Liver (tissue), 8 donors: ENCODE measurements at regions not wholly inside any gene's neighbourhood (a gene's known extent, or its start where the extent isn't known, plus 50 kb on each side); places are given as distances from the start of the nearest gene placed in this dataset.

ENCODE experiments used
- DNase-seq: peaks from one replicate; pipeline ENCODE4 v3.0.0-alpha.2; 2017; ENCODE audit warnings: low spot score
- H3K27ac ChIP-seq, 2 donors: one replicate each; pipeline ENCODE4 v1.7.0; 2013; ENCODE audit warnings: inconsistent platforms in 2 of 2, low read length in 2 of 2, control low read depth in 1 of 2, low read depth in 1 of 2, mild to moderate bottlenecking in 1 of 2
- H3K27me3 ChIP-seq, 4 donors: one replicate each; pipeline versions ENCODE4 v1.6.1 to v1.7.0; 2013; ENCODE audit warnings: low read length in 3 of 4, inconsistent platforms in 1 of 4, mild to moderate bottlenecking in 1 of 4, moderate library complexity in 1 of 4; ENCODE audit not compliant: control insufficient read depth in 4 of 4, insufficient read depth in 4 of 4
- H3K36me3 ChIP-seq, 4 donors: one replicate each; pipeline versions ENCODE4 v1.6.1 to v1.7.0; 2013; ENCODE audit warnings: low read length in 3 of 4, mild to moderate bottlenecking in 3 of 4, low read depth in 1 of 4, moderate library complexity in 1 of 4; ENCODE audit not compliant: control insufficient read depth in 4 of 4, insufficient read depth in 3 of 4
- H3K4me1 ChIP-seq, 4 donors: one replicate each; pipeline versions ENCODE4 v1.6.1 to v1.7.0; 2013; ENCODE audit warnings: low read length in 3 of 4, mild to moderate bottlenecking in 3 of 4, moderate library complexity in 1 of 4; ENCODE audit not compliant: control insufficient read depth in 4 of 4, insufficient read depth in 4 of 4
- H3K4me3 ChIP-seq, 3 donors: one replicate each; pipeline versions ENCODE4 v1.6.1 to v1.7.0; 2013; ENCODE audit warnings: low read length in 3 of 3, control low read depth in 1 of 3, low read depth in 1 of 3, mild to moderate bottlenecking in 1 of 3
- H3K9ac ChIP-seq, 2 donors: one replicate each; pipeline ENCODE4 v1.7.0; 2013; ENCODE audit warnings: low read length in 2 of 2, mild to moderate bottlenecking in 2 of 2, moderate library complexity in 2 of 2, control low read depth in 1 of 2, low read depth in 1 of 2
- H3K9me3 ChIP-seq, 4 donors: one replicate each; pipeline versions ENCODE4 v1.6.1 to v1.7.0; 2013; ENCODE audit warnings: low read length in 3 of 4; ENCODE audit not compliant: control insufficient read depth in 4 of 4
- ATF3 ChIP-seq: IDR thresholded peaks from 2 replicates; pipeline ENCODE4 v1.6.1; 2016; ENCODE audit warnings: antibody characterized with exemption
- CTCF ChIP-seq: fragments of 150-350 bp; IDR thresholded peaks from 2 replicates; pipeline ENCODE4 v1.5.1; 2017; ENCODE audit warnings: improper control_type of control experiment, low read depth, low read length; ENCODE audit not compliant: missing input control
- EGR1 ChIP-seq, 2 donors: IDR thresholded peaks; 2 replicates each; pipeline ENCODE4 v1.6.1; 2016 to 2018; ENCODE audit warnings: antibody characterized with exemption in 2 of 2, low read depth in 2 of 2
- FOXA2 ChIP-seq: IDR thresholded peaks from 2 replicates; pipeline ENCODE4 v1.6.1; 2016; ENCODE audit warnings: antibody characterized with exemption
- HNF4A ChIP-seq, 2 donors: conservative IDR thresholded peaks; 2 replicates each; pipeline ENCODE4 v1.6.1; 2016; ENCODE audit warnings: antibody characterized with exemption in 2 of 2, mild to moderate bottlenecking in 2 of 2
- JUND ChIP-seq, 2 donors: IDR thresholded peaks; 2 replicates each; pipeline ENCODE4 v1.6.1; 2016; ENCODE audit warnings: antibody characterized with exemption in 2 of 2
- NR2F2 ChIP-seq: IDR thresholded peaks from 2 replicates; pipeline ENCODE4 v1.6.1; 2016; ENCODE audit warnings: antibody characterized with exemption
- RAD21 ChIP-seq, 2 donors: IDR thresholded peaks; 2 replicates each; pipeline ENCODE4 v1.6.1; 2016; ENCODE audit warnings: antibody characterized with exemption in 2 of 2, mild to moderate bottlenecking in 2 of 2
- REST ChIP-seq: IDR thresholded peaks from 2 replicates; pipeline ENCODE4 v1.6.1; 2016; ENCODE audit warnings: antibody characterized with exemption, mild to moderate bottlenecking
- RXRA ChIP-seq, 2 donors: IDR thresholded peaks; 2 replicates each; pipeline ENCODE4 v1.6.1; 2017 to 2018; ENCODE audit warnings: antibody characterized with exemption in 2 of 2, mild to moderate bottlenecking in 1 of 2
- SP1 ChIP-seq: IDR thresholded peaks from 2 replicates; pipeline ENCODE4 v1.6.1; 2018; ENCODE audit warnings: antibody characterized with exemption, mild to moderate bottlenecking
- TAF1 ChIP-seq: conservative IDR thresholded peaks from 2 replicates; pipeline ENCODE4 v1.6.1; 2016; ENCODE audit warnings: antibody characterized with exemption, mild to moderate bottlenecking
- ZBTB33 ChIP-seq: IDR thresholded peaks from 2 replicates; pipeline ENCODE4 v1.6.1; 2016; ENCODE audit warnings: antibody characterized with exemption
- WGBS: extraction: QIAGEN DNeasy Blood & Tissue Kit; methylation state at CpG from one replicate; pipeline ENCODE4 v1.1.7; 2013; 5-methylcytosine and 5-hydroxymethylcytosine counted together
- donor health status: healthy.
- donor health status: healthy.
- donor health status: healthy.
- donor health status: healthy.
- donor health status: healthy.

- H3K4me3 ChIP-seq: no peak overlapping the region
- H3K27ac ChIP-seq: no peak overlapping the region
- H3K4me1 ChIP-seq: no peaks in the 10 kb centered on the region
- H3K27me3 ChIP-seq: no peaks in the 10 kb centered on the region
- H3K9me3 ChIP-seq: no peaks in the 10 kb centered on the region
- no peak overlapping the region for H3K9ac ChIP-seq
- TF ChIP-seq RAD21 (IDR thresholded peaks at IDR 0.05) (peak; percentile 84 to 85), EGR1 (IDR thresholded peaks at IDR 0.05; ENCODE audit: low read depth in 2 of 2) (no peak), CTCF (peak; percentile 61)
- DNase-seq: no peak
- no peaks in the 10 kb centered on the region for H3K36me3 ChIP-seq
- WGBS: 68% methylated on average over 22 of the region's 22 CpGs
These were observed 229.8 kb downstream of the SOD2 start for GRCh38 chr6:159463119-159463829.

- Histone ChIP-seq H3K9ac (no peak overlapping the region), H3K4me1 (no peaks in the 10 kb centered on the region), H3K9me3 (no peaks in the 10 kb centered on the region), H3K27me3 (no peaks in the 10 kb centered on the region), H3K4me3 (no peak overlapping the region), H3K36me3 (no peaks in the 10 kb centered on the region), H3K27ac (no peak overlapping the region)
- TF ChIP-seq ATF3: no peak
- TF ChIP-seq RAD21 (IDR thresholded peaks at IDR 0.05): no peak
- no peak for TF ChIP-seq JUND (IDR thresholded peaks at IDR 0.05)
- no peak for DNase-seq
- WGBS: 85% methylated on average over 7 of the region's 7 CpGs
These were observed 230.6 kb downstream of the SOD2 start for GRCh38 chr6:159462431-159462830.

- Histone ChIP-seq H3K9me3 (no peaks in the 10 kb centered on the region), H3K4me3 (no peak overlapping the region), H3K36me3 (no peaks in the 10 kb centered on the region), H3K27me3 (no peaks in the 10 kb centered on the region), H3K27ac (no peak overlapping the region), H3K4me1 (no peaks in the 10 kb centered on the region), H3K9ac (no peak overlapping the region)
- DNase-seq: no peak
- no peak for TF ChIP-seq TAF1
- TF ChIP-seq ZBTB33: no peak
- TF ChIP-seq SP1: no peak
- 93% methylated on average over 1 of the region's 1 CpG for WGBS
These were observed 231.0 kb downstream of the SOD2 start for GRCh38 chr6:159461998-159462397.

GRCh38 chr6:159461266-159461665 lies 231.8 kb downstream of the SOD2 start:
- H3K36me3 ChIP-seq: no peaks in the 10 kb centered on the region
- 84% methylated on average over 5 of the region's 5 CpGs for WGBS
- H3K9ac ChIP-seq: no peak overlapping the region
- no peaks in the 10 kb centered on the region for H3K4me1 ChIP-seq
- H3K4me3 ChIP-seq: no peak overlapping the region
- H3K9me3 ChIP-seq: no peaks in the 10 kb centered on the region
- H3K27me3 ChIP-seq: no peaks in the 10 kb centered on the region
- H3K27ac ChIP-seq: no peak overlapping the region
- no peak for DNase-seq
- no peak for TF ChIP-seq ZBTB33
- TF ChIP-seq RXRA (IDR thresholded peaks at IDR 0.05): no peak
- no peak for TF ChIP-seq JUND (IDR thresholded peaks at IDR 0.05)
- TF ChIP-seq NR2F2: no peak
- TF ChIP-seq REST: no peak
- TF ChIP-seq TAF1: no peak
- TF ChIP-seq RAD21 (IDR thresholded peaks at IDR 0.05): no peak
- no peak for TF ChIP-seq FOXA2
- no peak for TF ChIP-seq HNF4A (conservative IDR thresholded peaks at IDR 0.05)
- TF ChIP-seq EGR1 (IDR thresholded peaks at IDR 0.05; ENCODE audit: low read depth in 2 of 2): no peak
